Upper lobe of left lung (tissue), 6 donors: ENCODE measurements at regions not wholly inside any gene's neighbourhood (a gene's known extent, or its start where the extent isn't known, plus 50 kb on each side); places are given as distances from the start of the nearest gene placed in this dataset.

Experiments
- ATAC-seq, 2 donors: fragments of 200-7000 bp; cut with Tn5 transposase; one replicate each; pipeline ENCODE4 v1.9.1; 2022; ENCODE audit warnings: mild to moderate bottlenecking in 2 of 2, moderate library complexity in 2 of 2; ENCODE audit not compliant: low FRiP score in 2 of 2
- DNase-seq, 2 donors: peaks; one replicate each; pipeline ENCODE4 v3.0.0-alpha.2; 2019 to 2020
- H3K27ac ChIP-seq, 4 donors: fragments of 200-600 bp; sonication (generic); one replicate each; pipeline ENCODE4 v1.5.1; 2016 to 2019
- H3K27me3 ChIP-seq, 4 donors: fragments of 200-600 bp; sonication (generic); one replicate each; pipeline ENCODE4 v1.5.1; 2017 to 2019
- H3K36me3 ChIP-seq, 4 donors: fragments of 200-600 bp; sonication (generic); one replicate each; pipeline ENCODE4 v1.5.1; 2016 to 2019
- H3K4me1 ChIP-seq, 4 donors: fragments of 200-600 bp; sonication (generic); one replicate each; pipeline ENCODE4 v1.5.1; 2018 to 2019
- H3K4me3 ChIP-seq, 4 donors: fragments of 200-600 bp; sonication (generic); one replicate each; pipeline ENCODE4 v1.5.1; 2017 to 2019; ENCODE audit warnings: mild to moderate bottlenecking in 2 of 4, moderate library complexity in 1 of 4
- H3K9me3 ChIP-seq, 4 donors: fragments of 200-600 bp; sonication (generic); one replicate each; pipeline ENCODE4 v1.5.1; 2018 to 2019
- CTCF ChIP-seq, 6 experiments: fragments of 450-650 bp in 4 of 6; fragments of 200-600 bp in 2 of 6; sonication (generic) in 2 of 6; IDR thresholded peaks; one replicate each; pipeline ENCODE4 v1.5.1; 2016 to 2019; ENCODE audit warnings: antibody characterized with exemption in 6 of 6
- EP300 ChIP-seq, 4 donors: sonication (generic); formaldehyde crosslinking; IDR thresholded peaks; one replicate each; pipeline ENCODE4 v1.5.1; 2017; ENCODE audit warnings: antibody characterized with exemption in 4 of 4, control low read depth in 2 of 4
- POLR2A ChIP-seq, 4 donors: fragments of 450-650 bp; IDR thresholded peaks; one replicate each; pipeline ENCODE4 v1.5.1; 2016 to 2017; ENCODE audit warnings: antibody characterized with exemption in 4 of 4, mild to moderate bottlenecking in 2 of 4
- POLR2AphosphoS5 ChIP-seq, 2 donors: sonication (generic); formaldehyde crosslinking; IDR thresholded peaks; one replicate each; pipeline ENCODE4 v1.5.1; 2017; ENCODE audit warnings: antibody characterized with exemption in 2 of 2
- WGBS, 2 donors: methylation state at CpG; one replicate each; pipeline ENCODE4 v1.1.5; 2017 to 2018; 5-methylcytosine and 5-hydroxymethylcytosine counted together
- donor health status: DM: no; HTN: no; CAD: no; lungs with moderate emphysema.
- donor health status: DM: no; HTN: yes; CAD: no; lungs with severe emphysema.

GRCh38 chr2:239472235-239472775, 71.5 kb upstream of the HDAC4 start:
- Histone ChIP-seq H3K27me3 (no peaks in the 10 kb centered on the region), H3K9me3 (no peaks in the 10 kb centered on the region), H3K4me1 (no peaks in the 10 kb centered on the region), H3K27ac (no peak overlapping the region), H3K4me3 (no peak overlapping the region), H3K36me3 (no peaks in the 10 kb centered on the region)
- DNase-seq = no peak
- TF ChIP-seq CTCF (IDR thresholded peaks at IDR 0.05) (no peak), POLR2A (IDR thresholded peaks at IDR 0.05) (no peak), EP300 (IDR thresholded peaks at IDR 0.05) (no peak), POLR2AphosphoS5 (IDR thresholded peaks at IDR 0.05) (no peak)
- no peak for ATAC-seq
- 70 to 71% methylated on average over 11 of the region's 11 CpGs for WGBS, 2 donors

GRCh38 chr2:239471011-239471792, 70.4 kb upstream of the HDAC4 start:
- Histone ChIP-seq H3K9me3 (no peaks in the 10 kb centered on the region), H3K4me1 (no peaks in the 10 kb centered on the region), H3K36me3 (no peaks in the 10 kb centered on the region), H3K27me3 (no peaks in the 10 kb centered on the region), H3K27ac (no peak overlapping the region), H3K4me3 (no peak overlapping the region)
- ATAC-seq (no peak), DNase-seq (peak in 1 of 2 donors; percentile 6)
- 87 to 93% methylated on average over 8 to 9 of the region's 9 CpGs for WGBS, 2 donors
- TF ChIP-seq EP300 (IDR thresholded peaks at IDR 0.05) (no peak), POLR2AphosphoS5 (IDR thresholded peaks at IDR 0.05) (no peak), CTCF (IDR thresholded peaks at IDR 0.05) (no peak)

- Histone ChIP-seq H3K27me3 (no peaks in the 10 kb centered on the region), H3K9me3 (no peaks in the 10 kb centered on the region), H3K36me3 (no peaks in the 10 kb centered on the region), H3K27ac (no peak overlapping the region), H3K4me1 (peaks cover 0 to 5% (median 0%) of the 10 kb centered on the region in 4 donors), H3K4me3 (no peak overlapping the region)
- DNase-seq (peak in 1 of 2 donors; percentile 18), ATAC-seq (no peak)
- WGBS, 2 donors = 86% methylated on average over 13 to 14 of the region's 14 CpGs
- TF ChIP-seq EP300 (IDR thresholded peaks at IDR 0.05) = no peak
- TF ChIP-seq CTCF (IDR thresholded peaks at IDR 0.05) = no peak
- TF ChIP-seq POLR2AphosphoS5 (IDR thresholded peaks at IDR 0.05) = no peak
- no peak for TF ChIP-seq POLR2A (IDR thresholded peaks at IDR 0.05)
Observed at GRCh38 chr2:239470151-239470900, 69.5 kb upstream of the HDAC4 start.

GRCh38 chr2:239469106-239469960, 68.5 kb upstream of the HDAC4 start:
- no peaks in the 10 kb centered on the region for H3K27me3 ChIP-seq
- DNase-seq (peak in 1 of 2 donors; percentile 12), ATAC-seq (no peak)
- TF ChIP-seq CTCF (IDR thresholded peaks at IDR 0.05) = no peak
- TF ChIP-seq EP300 (IDR thresholded peaks at IDR 0.05) = no peak
- TF ChIP-seq POLR2AphosphoS5 (IDR thresholded peaks at IDR 0.05) = no peak
- TF ChIP-seq POLR2A (IDR thresholded peaks at IDR 0.05) = no peak
- H3K9me3 ChIP-seq = no peaks in the 10 kb centered on the region
- no peak overlapping the region for H3K27ac ChIP-seq
- H3K4me3 ChIP-seq = no peak overlapping the region
- no peaks in the 10 kb centered on the region for H3K36me3 ChIP-seq
- peaks cover 0 to 8% (median 0%) of the 10 kb centered on the region in 4 donors for H3K4me1 ChIP-seq
- 92 to 95% methylated on average over 14 to 16 of the region's 16 CpGs for WGBS, 2 donors
